Gastrocnemius medialis (tissue), 4 donors: ENCODE measurements at regions not wholly inside any gene's neighbourhood (a gene's known extent, or its start where the extent isn't known, plus 50 kb on each side); places are given as distances from the start of the nearest gene placed in this dataset.

ENCODE experiments used
- CTCF ChIP-seq, 5 experiments: fragments of 450-650 bp in 3 of 5; fragments of 200-600 bp in 2 of 5; sonication (generic) in 2 of 5; IDR thresholded peaks in 4 of 5; conservative IDR thresholded peaks in 1 of 5; 1 replicate in 4 of 5; 2 replicates in 1 of 5; pipeline ENCODE4 v1.5.1; 2016 to 2019; ENCODE audit warnings: antibody characterized with exemption in 5 of 5, mild to moderate bottlenecking in 3 of 5, moderate library complexity in 3 of 5
- POLR2A ChIP-seq, 2 donors: fragments of 450-650 bp; IDR thresholded peaks; one replicate each; pipeline ENCODE4 v1.6.1; 2017; ENCODE audit warnings: antibody characterized with exemption in 2 of 2, mild to moderate bottlenecking in 2 of 2, moderate library complexity in 2 of 2

- no peak for TF ChIP-seq POLR2A (IDR thresholded peaks at IDR 0.05)
- no peak for TF ChIP-seq CTCF (IDR thresholded peaks at IDR 0.05 in 4 of 5, conservative IDR thresholded peaks at IDR 0.05 in 1 of 5)
Measured at GRCh38 chr5:93886917-93887361, 145.5 kb upstream of the POU5F2 start.
